HG03060 (cell line): ENCODE measurements at regions not wholly inside any gene's neighbourhood (a gene's known extent, or its start where the extent isn't known, plus 50 kb on each side); places are given as distances from the start of the nearest gene placed in this dataset.

Experiments used
- ATAC-seq: cut with Tn5 transposase; IDR thresholded peaks from one replicate; pipeline ENCODE4 v1.9.1; 2021; ENCODE audit warnings: low read depth, moderate number of reproducible peaks; ENCODE audit not compliant: unreplicated experiment

DNA sequence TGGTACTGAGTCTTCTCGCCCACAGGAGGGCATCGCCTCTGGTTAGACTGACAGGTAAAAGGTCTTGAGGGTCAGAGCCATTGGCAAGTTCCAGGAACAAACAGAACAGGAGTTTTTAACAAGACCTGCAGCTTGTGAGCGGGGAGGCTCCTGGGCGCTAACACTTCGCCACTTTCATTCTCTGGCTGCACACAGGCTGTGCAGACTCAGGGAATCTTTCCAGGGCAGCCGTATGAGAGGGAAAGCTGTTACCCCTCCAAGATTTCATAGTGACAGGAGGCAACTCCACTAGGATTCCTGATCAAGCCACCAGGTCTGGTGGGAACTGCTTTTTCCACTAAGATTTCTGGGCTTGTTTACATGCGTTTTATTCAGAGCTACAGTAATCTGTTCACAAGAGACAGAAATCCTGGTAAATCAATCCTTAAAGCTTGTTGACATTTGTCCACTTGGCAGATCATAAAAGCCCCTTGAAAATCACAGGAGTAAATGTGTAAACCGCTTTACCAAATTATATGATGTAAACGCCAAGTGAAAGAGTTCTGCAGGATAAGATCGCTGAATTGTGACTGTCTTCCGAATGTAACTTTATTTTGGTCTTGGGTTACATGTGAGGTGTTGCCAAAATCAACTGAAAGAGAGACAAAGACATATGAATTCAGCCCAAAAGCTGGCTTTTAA lies 190.6 kb downstream of the MZT1 start:
- no peak for ATAC-seq

DNA sequence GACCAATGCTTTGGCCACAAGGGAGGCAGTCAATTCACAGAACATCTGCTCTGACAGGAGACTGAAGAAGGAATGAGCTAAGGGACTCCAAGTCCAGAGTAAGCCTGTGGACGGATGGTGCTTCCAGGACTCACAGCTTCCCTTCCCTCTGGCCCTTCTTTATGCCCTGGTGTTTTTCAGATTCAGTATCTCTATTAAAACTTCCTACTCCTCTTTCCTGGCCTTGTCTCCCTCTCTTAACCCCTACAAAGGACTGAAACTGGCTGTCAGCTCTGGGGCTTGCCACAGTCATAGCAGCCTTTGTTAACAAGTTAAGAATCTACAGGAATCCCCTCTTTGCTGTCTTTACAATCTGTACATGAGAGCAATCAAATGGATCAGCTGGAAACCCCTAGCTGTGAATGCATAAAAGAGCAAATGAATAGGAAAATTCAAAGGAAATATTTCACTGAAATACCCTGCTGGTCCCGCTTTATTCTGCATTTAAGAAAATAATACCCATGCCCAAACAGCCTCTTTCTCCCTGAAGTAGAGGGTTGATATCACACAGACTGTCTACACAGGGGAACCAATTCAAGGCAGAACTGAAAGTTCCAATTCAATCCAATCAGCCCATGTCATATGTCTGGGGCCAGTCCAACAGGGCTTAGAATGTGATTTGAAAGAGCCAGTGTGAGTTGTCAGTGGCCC lies 192.3 kb downstream of the MZT1 start:
- ATAC-seq = no peak

DNA sequence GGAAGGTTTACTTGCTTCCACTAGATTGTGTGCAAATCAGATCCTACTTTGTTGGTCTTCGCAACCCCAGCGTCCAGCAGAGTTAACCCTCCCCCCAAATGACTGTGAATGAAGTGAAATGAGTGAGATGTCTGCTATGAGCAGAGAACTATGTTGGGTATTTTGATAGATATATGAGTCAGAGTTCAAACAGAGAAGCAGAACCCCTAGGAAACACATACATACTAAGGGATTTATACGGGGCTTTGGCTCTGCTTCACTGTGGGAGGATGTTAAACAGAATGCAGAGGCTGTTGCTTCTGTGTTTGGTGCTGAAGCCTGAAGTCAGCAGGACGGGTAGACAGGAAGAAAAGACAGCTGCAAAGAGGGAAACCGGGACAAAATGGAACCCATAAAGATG lies 197.0 kb downstream of the MZT1 start:
- no peak for ATAC-seq

DNA sequence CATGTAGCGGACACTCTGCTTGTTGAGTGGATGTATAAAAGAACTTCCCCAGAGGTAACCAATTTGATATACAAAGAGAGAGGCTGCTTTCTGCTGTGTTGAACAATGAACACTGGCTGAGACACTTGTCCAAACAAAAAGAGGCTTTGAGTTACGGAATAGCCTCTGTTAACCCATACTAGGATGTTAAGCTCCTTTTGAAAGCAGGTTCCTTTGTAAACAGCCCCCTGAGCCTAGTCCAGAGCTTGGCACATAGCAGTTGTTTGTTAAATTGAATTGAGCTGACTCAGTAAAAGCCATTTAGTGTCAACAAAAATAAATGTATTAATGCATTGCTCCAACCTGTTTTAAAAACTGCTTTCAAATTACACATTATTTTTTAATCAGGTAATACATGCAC lies 200.1 kb downstream of the MZT1 start:
- no peak for ATAC-seq

DNA sequence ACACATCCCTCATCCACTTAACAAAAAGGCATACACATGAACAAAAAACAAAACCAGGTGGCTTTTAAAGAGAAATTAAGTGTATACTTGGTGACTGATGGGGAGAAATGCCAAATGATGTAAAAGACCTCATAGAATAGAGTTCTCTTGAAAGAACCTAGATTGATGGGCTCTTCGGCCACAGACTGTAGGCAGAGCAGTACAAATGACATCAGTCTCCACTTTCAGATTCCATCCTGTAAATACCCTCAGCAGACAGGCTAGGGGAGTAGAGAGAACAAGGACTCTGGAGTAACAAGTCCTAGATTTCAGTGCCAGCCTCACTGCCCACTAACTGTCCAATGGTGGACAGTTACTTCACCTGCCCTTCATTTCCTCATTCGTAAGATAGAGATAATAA lies 203.8 kb downstream of the MZT1 start:
- no peak for ATAC-seq

DNA sequence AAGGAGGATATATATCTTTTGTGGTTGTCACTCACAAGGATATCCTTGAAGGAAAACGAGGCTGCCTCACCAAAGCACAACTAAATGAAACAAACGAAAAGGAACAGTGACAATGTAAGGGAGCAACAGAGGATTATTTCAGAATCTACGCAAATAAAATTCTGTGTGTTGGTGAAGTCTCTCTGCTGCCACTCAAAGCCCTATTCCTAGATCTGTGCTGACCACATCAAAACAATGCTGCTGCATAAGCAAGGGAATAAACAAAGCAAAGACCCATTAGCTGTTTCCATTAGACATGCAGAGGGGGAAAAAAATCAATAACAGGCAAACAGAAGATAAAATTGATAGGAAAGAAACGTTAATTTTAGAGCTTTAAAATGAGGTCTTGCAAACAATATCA lies 204.4 kb downstream of the MZT1 start:
- ATAC-seq = no peak

DNA sequence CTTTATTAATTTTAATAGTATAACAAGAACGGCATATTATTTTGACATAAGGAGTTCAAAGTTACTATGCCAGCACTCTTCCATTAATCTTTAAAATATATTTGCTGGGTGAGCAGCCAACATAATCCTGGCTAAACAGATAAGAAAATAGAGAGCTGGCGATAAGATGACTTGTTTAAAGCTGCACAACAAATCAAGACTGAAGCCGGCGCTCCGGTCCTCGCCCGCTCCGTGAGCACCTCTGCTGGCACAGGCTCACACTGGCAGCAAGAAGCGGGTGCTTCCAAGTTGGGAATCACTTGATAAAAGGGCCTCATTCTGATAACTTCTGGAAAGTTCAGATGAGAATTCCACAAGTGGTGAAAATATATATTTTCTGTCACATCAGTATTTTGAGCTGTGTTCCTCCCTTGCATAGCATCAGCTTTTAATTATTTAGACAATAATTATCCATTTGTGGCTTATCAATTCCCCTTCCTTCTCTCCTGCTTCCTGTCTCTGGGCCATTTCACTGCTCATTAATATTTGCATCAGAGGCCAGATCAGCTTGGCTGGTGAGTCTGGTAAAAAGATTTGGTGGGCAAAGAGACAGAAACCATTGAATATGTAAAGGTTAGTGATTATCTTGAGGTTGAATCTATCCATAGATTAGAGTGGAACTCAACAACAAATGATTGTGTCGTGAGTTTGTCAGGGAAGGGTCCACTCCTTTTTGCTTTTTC lies 205.3 kb downstream of the MZT1 start:
- ATAC-seq = no peak

DNA sequence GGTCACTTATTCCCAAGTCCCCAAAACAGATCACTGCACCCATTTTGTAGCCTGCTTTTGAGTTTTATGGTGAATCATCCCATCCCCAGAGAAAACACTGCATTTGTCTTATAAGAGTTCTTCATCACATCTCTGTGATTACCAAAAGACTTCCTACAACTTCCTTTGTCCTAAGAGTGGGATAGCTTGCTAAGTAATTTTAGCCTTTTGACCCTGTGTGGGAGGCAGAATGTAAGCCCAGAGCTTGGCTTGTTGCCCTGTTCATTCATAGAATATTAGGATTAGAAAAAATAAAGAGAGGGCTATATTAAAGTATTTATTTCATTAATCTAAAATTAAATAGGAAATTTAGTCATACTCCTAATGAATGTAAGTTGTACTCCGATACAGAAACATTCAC lies 213.3 kb downstream of the MZT1 start:
- ATAC-seq = no peak

DNA sequence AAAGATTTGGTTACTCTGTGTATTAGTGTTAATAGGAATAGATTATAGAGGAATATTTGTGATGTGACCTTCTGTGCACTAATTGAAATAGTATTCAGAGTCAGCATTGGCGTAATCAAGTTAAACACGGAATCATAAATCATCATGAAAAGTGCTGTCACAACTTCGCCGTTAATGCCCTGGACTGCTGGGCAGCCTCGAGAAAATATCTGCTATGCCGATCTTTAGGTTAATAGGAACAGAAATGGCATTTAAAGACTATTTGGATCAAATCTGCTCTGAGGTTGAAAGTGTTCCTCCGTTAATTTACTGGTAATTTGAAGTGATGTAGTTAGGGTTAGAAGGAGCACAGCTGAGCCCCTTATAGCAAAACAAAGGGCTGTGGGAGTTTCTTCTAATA lies 219.0 kb downstream of the MZT1 start:
- no peak for ATAC-seq

DNA sequence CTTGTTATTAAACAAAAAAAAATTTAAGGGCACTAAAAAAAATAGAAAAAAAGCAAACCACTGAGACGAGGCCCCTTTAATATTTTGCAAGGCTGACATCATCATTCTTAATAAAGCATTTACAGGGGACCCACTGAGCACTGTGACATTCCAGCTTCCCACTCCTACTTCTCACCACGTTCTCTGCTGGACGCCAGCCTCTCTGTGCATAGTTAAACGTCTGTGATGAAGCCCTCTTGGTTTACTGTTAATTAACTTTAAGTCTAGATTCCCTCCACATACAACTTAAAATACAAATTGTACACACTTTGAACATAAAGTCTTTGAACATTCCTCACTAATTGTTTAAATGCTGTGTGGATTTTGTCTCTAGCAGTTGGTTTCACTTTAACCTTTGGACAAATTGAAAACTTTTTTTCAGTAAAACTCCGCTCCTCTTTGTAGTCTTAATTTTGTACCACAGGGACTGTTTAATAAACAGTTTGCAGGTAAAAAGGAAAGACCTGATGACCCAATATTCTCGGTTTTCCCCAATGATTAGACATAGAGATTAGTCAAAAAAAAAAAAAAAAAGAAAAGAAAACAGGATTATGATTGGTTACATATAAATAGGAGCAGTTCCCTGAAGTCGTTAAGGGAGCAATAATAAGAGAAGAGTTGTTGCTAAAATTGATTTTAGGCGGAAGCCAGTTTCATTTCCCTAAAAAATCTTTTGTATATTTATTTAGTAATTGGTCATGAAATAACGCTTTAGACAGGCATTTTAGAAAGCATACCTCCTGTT lies 219.8 kb downstream of the MZT1 start:
- no peak for ATAC-seq

DNA sequence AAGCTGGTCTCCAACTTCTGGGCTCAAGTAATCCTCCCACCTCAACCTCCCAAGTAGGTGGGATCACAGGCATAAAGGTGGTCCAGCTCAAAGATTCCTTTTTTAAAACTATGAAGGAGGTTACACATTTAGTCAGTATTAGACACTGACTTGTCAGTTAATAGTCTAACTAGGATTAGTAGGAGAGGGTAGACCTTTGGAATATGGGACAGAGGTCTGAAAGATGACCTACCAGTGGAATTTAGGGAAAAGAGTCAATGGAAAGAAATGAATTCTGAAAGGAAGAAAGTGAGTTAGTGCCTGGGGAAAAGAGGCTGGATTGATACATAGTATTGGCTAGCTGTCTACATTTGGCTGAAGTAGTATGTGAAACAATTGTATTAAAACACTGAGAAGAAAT lies 220.7 kb downstream of the MZT1 start:
- ATAC-seq = no peak

DNA sequence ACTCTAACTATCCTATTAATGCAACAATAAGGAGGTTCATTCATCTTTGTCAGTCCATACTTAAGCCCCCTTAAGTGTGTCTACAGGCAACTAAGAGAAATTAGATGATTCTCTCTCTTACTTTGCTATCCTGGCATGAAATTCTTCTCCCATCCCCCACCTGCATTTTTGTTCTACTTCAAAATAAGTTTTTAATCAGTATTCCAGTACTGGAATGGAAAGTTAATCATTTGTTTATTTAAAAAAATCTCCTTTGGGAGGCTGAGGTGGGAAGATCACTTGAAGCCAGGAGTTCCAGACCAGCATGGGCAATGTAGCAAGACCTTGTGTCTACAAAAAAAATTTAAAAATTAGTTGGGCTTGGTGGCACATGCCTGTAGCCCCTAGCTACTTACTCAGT lies 222.1 kb downstream of the MZT1 start:
- ATAC-seq = no peak

DNA sequence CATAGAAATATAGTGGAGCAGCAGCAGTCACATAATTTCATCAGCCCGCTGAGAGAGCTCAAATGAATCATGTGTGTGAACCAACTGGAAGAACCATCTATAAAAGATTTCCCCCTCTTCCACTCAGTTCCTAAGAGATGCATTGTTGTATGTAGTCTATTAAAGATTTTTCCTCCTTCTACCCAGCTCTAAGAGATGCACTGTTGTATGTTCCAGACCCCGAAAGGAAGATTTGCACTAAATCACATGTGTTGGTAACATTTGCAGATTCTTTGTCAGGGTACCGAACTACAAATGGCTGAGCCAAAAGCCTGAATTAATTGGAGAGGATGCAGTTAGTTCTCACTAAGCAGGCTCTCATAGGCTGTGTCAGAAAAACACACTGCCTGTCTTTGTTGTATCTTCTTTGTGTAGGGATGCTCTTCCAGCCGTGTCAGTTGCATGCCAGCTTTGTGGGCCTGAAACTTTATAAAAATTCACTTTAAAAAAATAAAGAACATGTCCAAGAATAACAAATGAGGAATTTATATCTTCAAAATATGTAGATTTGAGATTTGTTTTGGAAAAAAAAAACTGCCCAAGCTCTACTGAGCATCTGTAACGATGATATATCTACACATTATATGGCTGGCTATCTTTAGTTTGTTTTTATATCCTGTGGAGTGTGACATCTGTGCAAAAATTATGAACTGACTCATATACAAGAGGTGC lies 223.1 kb downstream of the MZT1 start:
- no peak for ATAC-seq

DNA sequence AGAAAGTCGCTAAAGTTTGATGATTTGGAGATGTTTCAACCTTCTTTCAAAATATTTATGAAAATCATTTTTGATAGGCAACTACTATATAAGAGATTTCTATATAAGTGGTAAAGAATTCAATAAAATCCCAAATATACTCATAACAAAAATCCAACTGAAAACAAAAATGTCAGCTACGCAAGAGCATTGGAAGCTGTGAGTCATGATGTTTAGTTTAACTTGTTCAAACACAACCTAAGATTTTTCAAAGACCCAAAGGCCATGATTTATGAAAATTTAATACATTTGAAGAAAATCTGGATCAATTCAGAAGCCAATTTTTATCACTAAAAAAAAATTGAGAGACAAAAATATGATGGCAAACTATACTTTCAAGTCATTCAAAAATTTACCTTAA lies 226.6 kb downstream of the MZT1 start:
- ATAC-seq = no peak

DNA sequence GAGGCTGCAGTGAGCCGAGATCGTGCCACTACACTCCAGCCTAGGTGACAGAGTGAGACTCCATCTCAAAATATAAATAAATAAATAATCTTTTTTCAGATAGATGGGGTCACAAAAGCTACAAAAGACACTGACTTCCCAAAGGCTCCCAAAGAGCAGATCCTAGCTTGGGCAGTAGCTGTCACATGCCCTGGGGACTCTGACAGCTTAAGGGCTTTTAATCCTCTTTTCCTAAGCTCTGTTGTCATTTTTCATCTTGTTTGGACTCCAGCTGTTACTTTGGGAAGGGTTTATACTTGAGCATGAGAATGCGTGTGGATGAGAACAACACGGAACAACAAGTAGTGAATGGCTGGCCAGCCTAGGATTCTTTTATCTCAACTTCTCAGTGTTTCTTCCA lies 231.7 kb downstream of the MZT1 start:
- no peak for ATAC-seq

DNA sequence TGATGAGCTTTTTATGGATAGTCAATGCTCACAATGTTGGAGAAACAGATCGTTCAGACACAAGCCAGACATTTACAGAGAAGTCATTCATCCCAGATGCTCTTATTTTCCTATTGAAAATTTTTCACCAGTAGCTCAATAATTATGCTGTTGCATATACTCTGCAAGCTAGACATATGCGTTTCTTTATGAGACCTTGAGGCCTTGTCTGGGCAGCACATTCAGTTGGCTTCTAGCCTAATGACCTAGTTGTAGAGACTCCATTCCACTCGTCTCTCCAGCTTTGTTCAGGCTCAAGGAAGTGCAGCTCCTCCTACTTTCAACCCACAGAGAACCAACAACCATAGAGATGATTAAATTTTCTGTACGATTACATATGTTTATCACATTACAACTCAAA lies 237.7 kb downstream of the MZT1 start:
- no peak for ATAC-seq

DNA sequence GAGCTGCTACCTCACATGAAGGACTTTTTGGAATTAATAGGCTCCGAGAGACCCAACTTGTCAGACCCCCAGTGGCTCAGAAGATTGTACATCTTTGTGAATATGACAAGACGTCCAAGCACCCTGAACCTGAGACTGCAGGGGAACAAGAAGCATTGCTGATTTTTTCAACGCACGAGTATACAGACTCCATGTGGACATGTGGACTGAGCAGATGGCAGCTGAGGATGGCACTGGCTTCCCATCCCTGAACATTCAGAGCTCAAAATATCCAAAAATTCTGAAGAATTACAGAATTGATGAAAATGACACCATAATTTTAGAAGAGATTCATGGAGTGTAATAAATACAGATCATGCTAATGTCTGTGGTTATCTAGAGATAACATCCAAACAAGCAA lies 254.1 kb downstream of the MZT1 start:
- no peak for ATAC-seq

DNA sequence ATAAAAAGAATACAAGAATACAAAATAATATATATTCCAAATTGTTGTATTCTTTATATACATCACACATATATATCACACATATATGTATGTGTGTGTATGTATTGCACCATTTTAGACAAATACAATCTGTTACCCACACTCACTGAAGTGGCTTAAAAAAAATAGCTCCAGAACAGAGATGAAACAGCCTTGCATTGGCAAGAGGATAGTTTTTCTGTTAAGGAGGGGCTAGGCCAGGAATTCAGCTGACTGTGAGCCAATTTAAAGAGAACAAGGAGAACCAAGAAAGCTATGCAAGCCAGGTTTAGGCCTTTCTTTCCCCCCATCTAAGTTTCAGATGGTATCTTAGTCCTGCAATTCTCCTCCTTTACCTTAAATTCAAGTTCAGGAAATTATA lies 257.5 kb downstream of the MZT1 start:
- ATAC-seq = no peak

DNA sequence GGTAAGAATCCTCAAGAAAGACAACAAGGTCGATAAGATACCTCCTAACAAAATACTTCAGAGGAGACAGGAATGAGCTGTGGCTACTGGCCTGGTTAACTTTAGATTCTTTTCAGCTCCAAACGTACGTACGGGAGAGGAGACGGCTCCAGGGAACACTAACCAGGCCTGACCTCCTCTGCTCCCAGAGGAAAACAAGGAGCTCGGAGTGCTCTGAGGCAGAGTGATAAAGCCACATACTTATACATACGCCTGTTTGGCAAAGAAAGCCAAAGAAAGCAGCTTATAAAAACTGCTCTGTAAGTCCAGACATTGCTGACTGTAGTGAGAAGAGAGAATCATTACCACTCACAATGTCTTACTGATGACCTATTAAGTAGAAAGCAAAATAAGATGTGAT lies 263.9 kb downstream of the MZT1 start:
- no peak for ATAC-seq

DNA sequence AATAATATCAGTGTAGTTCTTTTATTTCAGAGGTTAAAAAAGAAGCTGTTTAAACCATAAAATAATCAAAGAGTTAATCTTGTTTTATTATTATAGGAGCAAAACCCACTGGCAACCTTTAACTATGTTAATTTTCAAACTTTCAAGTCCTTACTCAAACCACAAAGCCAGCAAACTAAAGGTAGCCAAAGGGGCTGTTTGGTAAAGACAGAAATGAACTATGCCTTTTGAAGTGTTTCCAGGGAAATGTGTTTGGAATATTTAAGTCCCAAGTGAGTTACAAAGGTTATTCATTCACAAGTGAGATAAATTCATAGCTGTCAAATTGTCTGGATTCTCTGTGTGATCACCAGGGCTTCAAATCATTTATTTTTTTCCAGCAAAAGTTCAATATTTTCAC lies 264.7 kb downstream of the MZT1 start:
- ATAC-seq = no peak

DNA sequence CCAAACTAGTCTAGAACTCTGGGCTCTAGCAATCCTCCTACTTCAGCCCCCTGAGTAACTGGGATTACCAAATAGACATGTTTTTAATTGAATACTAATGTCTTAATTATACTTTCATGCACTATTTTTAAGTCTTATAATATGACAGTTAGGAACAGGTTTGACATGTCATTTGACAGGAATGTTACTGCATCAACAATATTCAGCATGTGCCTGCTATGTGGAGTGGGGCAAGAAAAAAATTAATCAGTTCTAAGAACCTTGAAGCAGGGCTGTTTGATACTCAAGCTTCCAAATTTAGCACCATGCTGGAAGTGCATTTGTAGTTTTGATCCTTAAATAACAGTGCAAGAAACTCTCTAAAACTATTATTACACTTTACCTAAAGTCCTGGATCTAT lies 265.3 kb downstream of the MZT1 start:
- no peak for ATAC-seq
